IPS DF 6.9 (cell line): ENCODE measurements at regions not wholly inside any gene's neighbourhood (a gene's known extent, or its start where the extent isn't known, plus 50 kb on each side); places are given as distances from the start of the nearest gene placed in this dataset.
"Not testable (repeated sequence)": the region's sequence is repeated elsewhere in the genome, so short reads cannot be mapped to it uniquely, and the experiment has no call there.

ENCODE experiments used
- DNase-seq: peaks from one replicate; pipeline ENCODE4 v3.0.0-alpha.2; 2013; ENCODE audit warnings: low read depth, low spot score
- H3K27ac ChIP-seq: one replicate; pipeline ENCODE4 v1.5.1; 2013; ENCODE audit warnings: low read length, control low read depth
- H3K27me3 ChIP-seq: 2 replicates; pipeline ENCODE4 v1.6.1; 2013; ENCODE audit warnings: mild to moderate bottlenecking, low read length; ENCODE audit not compliant: control insufficient read depth, insufficient read depth
- H3K36me3 ChIP-seq: 2 replicates; pipeline ENCODE4 v1.6.1; 2013; ENCODE audit warnings: low read length; ENCODE audit not compliant: control insufficient read depth, insufficient read depth
- H3K4me1 ChIP-seq: 2 replicates; pipeline ENCODE4 v1.6.1; 2013; ENCODE audit warnings: low read length; ENCODE audit not compliant: control insufficient read depth, insufficient read depth
- H3K4me3 ChIP-seq: 2 replicates; pipeline ENCODE4 v1.5.1; 2013; ENCODE audit warnings: mild to moderate bottlenecking, low read length
- H3K9me3 ChIP-seq: 2 replicates; pipeline ENCODE4 v1.6.1; 2013; ENCODE audit warnings: low read length, inconsistent platforms; ENCODE audit not compliant: control insufficient read depth, insufficient read depth
- WGBS: extraction: QIAGEN DNeasy Blood & Tissue Kit; methylation state at CpG from one replicate; pipeline ENCODE4 v1.1.7; 2013; ENCODE audit warnings: mixed read lengths, missing lambda C conversion rate; ENCODE audit not compliant: insufficient read length, insufficient coverage; 5-methylcytosine and 5-hydroxymethylcytosine counted together

DNA sequence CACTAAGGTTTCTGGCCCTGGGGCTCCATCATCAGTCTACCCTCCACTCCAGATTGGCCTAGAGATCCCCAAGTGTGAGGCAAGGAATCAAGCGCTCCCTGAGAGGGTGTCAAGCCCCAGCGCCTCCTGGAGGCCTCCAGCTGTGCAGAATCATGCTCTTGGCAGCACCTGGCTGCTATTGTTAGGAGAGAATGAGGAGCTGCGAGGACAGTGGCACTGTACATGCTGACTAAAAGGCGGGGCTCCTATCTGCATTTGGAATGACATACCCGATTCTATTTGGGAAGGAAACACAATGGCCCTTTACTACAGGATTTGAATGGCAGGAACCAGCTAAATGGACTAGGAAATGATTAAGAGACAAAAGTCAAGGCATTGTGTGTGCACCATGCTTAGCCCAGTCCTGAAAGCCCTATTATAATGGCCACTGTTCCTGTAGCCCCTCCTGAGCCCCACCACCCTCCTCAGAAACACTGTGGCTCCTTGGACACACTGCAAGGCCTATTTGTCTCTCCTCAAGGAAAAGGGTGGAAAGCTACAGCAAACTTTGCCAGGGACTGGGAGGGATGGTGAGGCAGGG lies 106.1 kb downstream of the KBTBD2 start:
- H3K36me3 ChIP-seq, H3K9me3 ChIP-seq, H3K27ac ChIP-seq, H3K27me3 ChIP-seq, H3K4me3 ChIP-seq, DNase-seq, H3K4me1 ChIP-seq: not testable (repeated sequence)
- no CpG with 5 or more reads among the region's 5 CpGs for WGBS

DNA sequence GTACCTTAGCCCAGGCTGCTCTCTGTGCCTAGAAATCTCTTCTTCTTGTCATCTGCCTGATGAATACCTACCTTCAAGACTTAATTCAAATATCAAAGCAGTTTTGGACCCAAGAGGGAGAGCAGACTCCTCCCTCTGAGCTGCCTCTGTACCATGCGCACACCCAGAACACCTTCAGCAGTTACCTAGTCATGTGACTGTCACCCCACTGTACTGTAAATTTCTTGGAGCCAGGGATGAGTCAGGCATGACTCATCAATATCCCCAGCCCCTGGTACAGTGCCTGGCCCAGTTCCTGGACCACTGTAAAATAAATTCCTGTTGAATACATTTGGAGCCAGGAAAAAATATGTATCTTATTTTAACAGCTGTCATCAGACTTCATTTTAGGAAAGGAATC lies 111.7 kb downstream of the KBTBD2 start:
- H3K9me3 ChIP-seq, H3K4me1 ChIP-seq, H3K4me3 ChIP-seq, H3K36me3 ChIP-seq, DNase-seq, H3K27me3 ChIP-seq, H3K27ac ChIP-seq: not testable (repeated sequence)
- no CpG with 5 or more reads among the region's 1 CpG for WGBS

GRCh38 chr7:32779167-32779566 lies 112.4 kb downstream of the KBTBD2 start:
- Histone ChIP-seq H3K4me1 (no peaks in the 10 kb centered on the region), H3K27ac (no peak overlapping the region), H3K4me3 (no peak overlapping the region), H3K9me3 (no peaks in the 10 kb centered on the region; the same call in 1 of the 2 replicates), H3K27me3 (no peaks in the 10 kb centered on the region), H3K36me3 (no peaks in the 10 kb centered on the region)
- no CpG with 5 or more reads among the region's 1 CpG for WGBS
- no peak for DNase-seq

GRCh38 chr7:32777041-32777666 lies 114.4 kb downstream of the KBTBD2 start:
- not testable (repeated sequence) for H3K36me3 ChIP-seq, H3K4me3 ChIP-seq, H3K4me1 ChIP-seq, H3K27ac ChIP-seq, H3K27me3 ChIP-seq, H3K9me3 ChIP-seq, DNase-seq
- WGBS: no CpG with 5 or more reads among the region's 4 CpGs

- not testable (repeated sequence) for H3K4me3 ChIP-seq, H3K27ac ChIP-seq, H3K36me3 ChIP-seq, DNase-seq, H3K27me3 ChIP-seq, H3K9me3 ChIP-seq, H3K4me1 ChIP-seq
- no CpG with 5 or more reads among the region's 3 CpGs for WGBS
Observed at GRCh38 chr7:32776318-32776717, 115.2 kb downstream of the KBTBD2 start.

DNA sequence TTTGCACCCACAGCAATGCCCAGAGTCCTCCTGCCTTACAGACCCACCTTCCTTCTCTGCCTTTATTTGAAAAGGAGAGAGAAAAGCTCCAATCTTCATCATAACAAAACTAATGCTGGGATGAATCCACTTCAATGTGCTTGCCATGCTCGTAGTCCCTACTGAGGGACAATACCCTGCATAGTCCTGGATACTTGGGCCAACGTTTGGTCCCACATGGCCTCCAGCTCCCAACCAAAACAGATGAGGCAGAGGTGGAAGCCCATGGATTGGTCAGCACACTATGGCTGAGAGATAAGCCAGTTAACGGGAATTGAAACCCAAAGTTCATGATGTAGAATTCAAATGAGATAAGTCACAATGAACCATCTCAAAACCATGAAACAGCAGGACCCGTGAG lies 115.8 kb downstream of the KBTBD2 start:
- not testable (repeated sequence) for H3K27me3 ChIP-seq, H3K4me3 ChIP-seq, H3K27ac ChIP-seq, H3K36me3 ChIP-seq, H3K4me1 ChIP-seq, DNase-seq, H3K9me3 ChIP-seq
- no CpG with 5 or more reads among the region's 4 CpGs for WGBS

DNA sequence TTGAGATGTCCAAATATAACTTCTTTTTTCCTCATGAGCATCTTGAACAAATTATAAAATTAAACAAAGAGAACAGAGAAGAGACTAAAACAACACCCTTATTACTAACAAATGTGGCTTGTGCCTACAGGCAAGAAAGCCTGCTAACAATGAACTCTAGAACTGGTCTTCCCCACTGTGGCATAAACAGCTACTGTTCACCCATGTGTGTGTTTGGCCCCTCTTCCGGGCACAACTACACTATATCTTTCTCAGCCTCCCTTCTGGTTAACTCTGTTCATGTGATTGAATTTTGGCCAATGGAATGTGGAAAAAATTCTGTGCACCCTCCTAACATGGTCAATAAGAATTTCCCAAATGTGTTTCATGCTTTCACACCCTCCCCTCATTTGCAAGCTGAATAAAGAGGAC lies 117.0 kb downstream of the KBTBD2 start:
- no CpG with 5 or more reads among the region's 1 CpG for WGBS
- Histone ChIP-seq H3K36me3 (no peaks in the 10 kb centered on the region), H3K27ac (no peak overlapping the region), H3K9me3 (no peaks in the 10 kb centered on the region), H3K27me3 (no peaks in the 10 kb centered on the region), H3K4me3 (no peak overlapping the region), H3K4me1 (no peaks in the 10 kb centered on the region)
- DNase-seq: no peak

DNA sequence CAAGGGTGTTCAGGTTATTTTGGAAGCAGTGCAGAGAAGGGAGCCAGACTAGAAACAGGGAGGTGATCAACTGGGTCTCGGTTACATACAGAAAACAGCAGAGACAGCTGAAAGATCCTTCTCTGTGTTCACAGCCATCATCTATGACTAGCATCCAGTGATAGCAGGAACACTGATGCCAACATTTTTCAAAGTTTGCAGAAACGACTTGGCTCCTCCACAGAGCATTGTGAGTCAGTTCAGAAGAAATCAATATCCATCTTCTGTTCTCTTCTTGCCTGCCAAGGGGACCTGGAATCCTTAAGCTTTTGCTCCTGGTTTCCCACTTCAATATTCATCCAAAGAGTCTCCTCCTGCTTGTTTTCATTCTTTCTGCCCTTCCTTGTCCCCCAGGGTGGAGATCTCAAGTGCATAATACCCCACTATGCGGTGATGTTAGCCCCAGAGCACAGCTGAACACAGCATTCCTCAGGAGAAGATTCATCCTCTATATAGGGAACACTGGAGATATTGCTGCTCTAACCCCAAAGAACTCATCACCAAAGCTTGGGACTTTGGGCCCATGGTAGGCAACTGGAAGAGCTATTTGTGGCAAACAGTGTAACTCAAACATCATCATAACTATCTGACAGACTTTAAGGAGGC lies 122.6 kb downstream of the KBTBD2 start:
- not testable (repeated sequence) for H3K27me3 ChIP-seq, H3K4me1 ChIP-seq, H3K27ac ChIP-seq, H3K9me3 ChIP-seq, H3K4me3 ChIP-seq, H3K36me3 ChIP-seq, DNase-seq
- no CpG with 5 or more reads among the region's 3 CpGs for WGBS

DNA sequence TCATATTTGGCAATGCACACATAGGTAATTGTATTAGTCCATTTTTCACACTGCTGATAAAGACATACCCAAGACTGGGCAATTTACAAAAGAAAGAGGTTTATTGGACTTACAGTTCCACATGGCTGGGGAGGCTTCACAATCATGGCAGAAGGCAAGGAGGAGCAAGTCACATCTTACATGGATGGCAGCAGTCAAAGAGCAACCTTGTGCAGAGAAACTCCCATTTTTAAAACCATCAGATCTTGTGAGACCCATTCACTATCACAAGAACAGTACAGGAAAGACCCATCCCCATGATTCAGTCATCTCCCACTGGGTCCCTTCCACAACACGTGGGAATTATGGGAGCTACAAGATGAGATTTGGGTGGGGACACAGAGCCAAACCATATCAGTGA lies 123.2 kb downstream of the KBTBD2 start:
- not testable (repeated sequence) for H3K27me3 ChIP-seq, H3K4me3 ChIP-seq, H3K4me1 ChIP-seq, H3K27ac ChIP-seq, H3K9me3 ChIP-seq, H3K36me3 ChIP-seq, DNase-seq
- no CpG with 5 or more reads among the region's 1 CpG for WGBS

GRCh38 chr7:32765649-32766251 lies 125.8 kb downstream of the KBTBD2 start:
- H3K36me3 ChIP-seq, H3K4me3 ChIP-seq, DNase-seq, H3K4me1 ChIP-seq, H3K9me3 ChIP-seq, H3K27ac ChIP-seq: not testable (repeated sequence)
- peaks cover 22% of the 10 kb centered on the region; the same call in 1 of the 2 replicates for H3K27me3 ChIP-seq
- WGBS: no CpG with 5 or more reads among the region's 4 CpGs
